Breast epithelium (tissue), 3 donors: ENCODE measurements at regions not wholly inside any gene's neighbourhood (a gene's known extent, or its start where the extent isn't known, plus 50 kb on each side); places are given as distances from the start of the nearest gene placed in this dataset.

Experiments used
- CTCF ChIP-seq, 3 donors: fragments of 450-650 bp; IDR thresholded peaks; one replicate each; pipeline ENCODE4 v1.5.1; 2016 to 2017; ENCODE audit warnings: antibody characterized with exemption in 3 of 3, mild to moderate bottlenecking in 3 of 3, moderate library complexity in 3 of 3
- POLR2A ChIP-seq: fragments of 450-650 bp; IDR thresholded peaks from one replicate; pipeline ENCODE4 v1.6.1; 2016; ENCODE audit warnings: antibody characterized with exemption, mild to moderate bottlenecking, moderate library complexity
- POLR2AphosphoS5 ChIP-seq, 3 donors: sonication (generic); formaldehyde crosslinking; IDR thresholded peaks; one replicate each; pipeline ENCODE4 v1.6.1; 2017; ENCODE audit warnings: antibody characterized with exemption in 3 of 3

- TF ChIP-seq CTCF (IDR thresholded peaks at IDR 0.05): no peak
- no peak for TF ChIP-seq POLR2AphosphoS5 (IDR thresholded peaks at IDR 0.05)
- no peak for TF ChIP-seq POLR2A
These were observed 305.9 kb upstream of the MTNR1B start for GRCh38 chr11:92663539-92663938.
